GM11168 (cell line): ENCODE measurements at regions not wholly inside any gene's neighbourhood (a gene's known extent, or its start where the extent isn't known, plus 50 kb on each side); places are given as distances from the start of the nearest gene placed in this dataset.

Experiments
- in situ Hi-C: fragments of 300-500 bp; cut with MboI; formaldehyde crosslinking; loops from one replicate; pipeline ENCODE4 v1.12.0; 2022; ENCODE audit warnings: low sequenced_read_pairs; ENCODE audit not compliant: unreplicated experiment

DNA sequence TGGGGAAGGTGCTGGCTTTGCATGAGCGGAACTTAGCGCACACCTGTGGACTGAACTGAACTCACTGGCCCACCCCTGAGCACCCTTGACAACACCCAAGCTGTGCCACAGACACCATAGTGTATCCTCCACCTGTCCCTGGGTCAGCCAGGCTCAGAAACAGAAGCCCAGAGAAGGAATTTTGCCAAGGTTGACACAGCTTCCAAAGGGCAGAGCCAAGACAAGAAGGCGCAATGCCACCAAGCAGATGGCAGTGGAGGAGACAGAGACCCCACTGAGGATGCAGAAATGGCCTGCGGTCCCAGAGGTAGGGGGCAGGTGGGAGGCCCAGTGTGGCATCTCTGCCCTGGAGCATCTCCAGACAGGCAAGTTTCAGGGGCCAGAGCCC lies 169.0 kb downstream of the ENGASE start:
- in situ Hi-C loops: no loop called here

DNA sequence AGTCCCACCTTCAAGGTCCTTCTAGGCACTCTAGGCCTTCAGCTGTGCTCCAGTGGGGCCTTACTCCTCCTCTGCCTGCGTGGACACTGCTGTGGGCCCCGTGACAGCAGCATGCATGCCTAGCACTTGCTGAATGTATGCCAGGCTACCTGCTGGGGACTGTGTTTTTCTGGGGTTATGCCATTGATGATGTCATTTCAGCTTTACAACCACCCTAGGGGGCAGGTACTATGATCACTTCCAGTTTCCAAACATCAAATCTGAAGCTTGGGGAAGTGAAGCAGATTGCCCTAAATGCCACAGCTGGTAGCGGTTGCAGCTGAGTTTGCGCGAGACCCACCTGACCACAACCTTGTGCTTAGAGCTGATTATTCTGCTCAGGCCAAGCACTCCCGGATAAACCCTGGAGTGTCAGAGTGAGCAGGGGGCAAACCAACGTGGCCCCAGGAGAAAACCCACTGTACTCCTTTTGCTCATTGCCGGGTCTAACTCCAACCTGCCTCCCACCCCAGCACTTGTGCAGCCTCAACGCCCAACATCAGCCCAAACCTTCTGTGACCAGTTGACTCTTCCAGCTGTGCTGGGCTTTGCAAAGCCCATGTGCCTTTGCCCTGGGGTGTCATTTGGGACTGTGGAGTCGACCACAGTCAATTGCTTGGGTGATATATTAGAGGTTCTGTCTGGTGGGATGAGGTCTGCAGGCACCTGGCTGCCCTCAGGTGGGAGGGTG lies 168.4 kb downstream of the ENGASE start:
- in situ Hi-C loops: no loop called here

GRCh38 chr17:79242393-79242792 lies 167.8 kb downstream of the ENGASE start:
- in situ Hi-C loops: no loop called here

DNA sequence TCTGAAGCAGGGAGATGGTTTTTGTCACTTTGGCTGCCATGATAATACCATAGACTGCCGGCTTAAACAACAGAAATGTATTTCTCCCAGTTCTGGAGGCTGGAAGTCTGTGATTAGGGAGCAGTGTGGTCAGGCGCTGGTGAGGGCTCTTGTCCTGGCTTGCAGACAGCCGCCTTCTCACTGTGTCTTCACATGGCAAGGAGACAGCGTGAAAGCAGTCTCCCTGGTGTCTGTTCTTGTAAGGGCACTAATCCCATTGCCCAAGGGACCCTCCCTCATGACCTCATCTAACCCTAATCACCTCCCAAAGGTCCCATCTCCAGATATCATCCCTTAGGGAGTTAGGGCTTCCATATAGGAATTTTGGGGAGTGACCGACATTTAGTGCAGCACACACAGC lies 167.0 kb downstream of the ENGASE start:
- in situ Hi-C loops: no loop called here

DNA sequence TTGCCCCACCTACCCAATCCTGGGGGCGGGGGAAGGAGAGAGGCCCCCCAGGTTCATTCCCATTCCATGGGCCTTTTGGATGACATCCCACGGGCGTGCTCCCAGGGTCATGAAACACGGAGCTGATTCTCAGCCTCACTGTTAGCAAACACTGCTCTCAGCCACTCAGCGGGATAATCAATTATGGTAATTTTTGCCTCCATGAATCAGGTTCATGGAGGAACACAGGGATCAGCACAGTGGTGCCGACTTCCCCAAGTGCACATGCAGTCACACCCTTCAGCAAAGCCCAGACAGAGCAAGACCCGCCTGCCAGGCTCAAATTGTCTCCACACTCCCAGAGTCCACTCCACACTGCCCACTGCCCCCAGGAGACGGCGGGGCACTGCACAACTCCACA lies 164.6 kb downstream of the ENGASE start:
- in situ Hi-C loops: no loop called here

DNA sequence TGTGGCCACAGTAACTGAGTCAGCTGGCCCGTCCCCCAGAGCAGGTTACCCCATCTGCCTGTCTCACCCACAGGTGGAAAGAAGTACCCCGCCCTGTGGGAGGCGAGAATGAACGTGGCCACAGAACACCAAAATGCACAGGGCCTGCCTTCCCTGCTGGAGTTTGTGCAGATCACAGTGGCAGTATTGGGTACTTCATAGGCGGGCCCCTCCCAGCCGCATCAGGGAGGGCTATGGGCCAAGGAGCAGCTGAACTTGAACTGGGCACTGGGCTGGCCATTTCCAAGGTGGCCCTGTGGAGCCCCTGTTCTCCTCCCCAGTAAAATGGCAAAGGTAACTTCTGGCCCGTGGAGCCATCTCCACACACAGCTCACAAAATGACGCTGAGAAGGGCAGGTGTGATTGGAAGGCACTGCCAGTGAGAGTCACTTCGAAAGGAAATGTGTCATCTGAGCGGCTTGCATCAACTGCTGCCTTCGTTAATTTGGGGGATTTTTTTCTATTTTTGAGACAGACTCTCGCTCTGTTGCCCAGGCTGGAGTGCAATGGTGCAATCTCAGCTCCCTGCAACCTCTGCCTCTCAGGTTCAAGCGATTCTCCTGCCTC lies 162.9 kb downstream of the ENGASE start:
- in situ Hi-C loops: no loop called here

DNA sequence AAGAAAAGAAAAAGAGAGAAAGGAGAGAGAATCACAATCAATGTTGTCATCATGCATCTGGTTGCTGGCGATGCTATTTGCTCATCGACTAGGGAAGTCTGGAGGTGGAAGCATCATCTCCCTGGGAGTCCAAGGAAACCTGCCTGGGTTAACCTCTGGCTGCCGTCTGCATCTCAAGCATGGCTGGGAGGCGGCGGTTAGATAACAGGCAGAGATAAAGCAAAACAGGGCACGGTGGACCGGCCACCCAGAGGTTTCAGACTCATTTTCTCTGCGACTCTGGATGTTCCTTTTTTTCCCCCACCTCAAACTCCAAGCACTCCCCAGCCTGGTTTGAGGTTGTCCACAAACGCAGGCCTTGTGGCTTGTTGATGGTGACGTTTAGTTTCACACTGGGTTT lies 161.2 kb downstream of the ENGASE start:
- in situ Hi-C loops: no loop called here

- in situ Hi-C loops: no loop called here
Measured at GRCh38 chr17:79233916-79234551, 159.4 kb downstream of the ENGASE start.

- in situ Hi-C loops: no loop called here
Measured at GRCh38 chr17:79232957-79233356, 158.3 kb downstream of the ENGASE start.

GRCh38 chr17:79231766-79232287 lies 157.2 kb downstream of the ENGASE start:
- in situ Hi-C loops: no loop called here

DNA sequence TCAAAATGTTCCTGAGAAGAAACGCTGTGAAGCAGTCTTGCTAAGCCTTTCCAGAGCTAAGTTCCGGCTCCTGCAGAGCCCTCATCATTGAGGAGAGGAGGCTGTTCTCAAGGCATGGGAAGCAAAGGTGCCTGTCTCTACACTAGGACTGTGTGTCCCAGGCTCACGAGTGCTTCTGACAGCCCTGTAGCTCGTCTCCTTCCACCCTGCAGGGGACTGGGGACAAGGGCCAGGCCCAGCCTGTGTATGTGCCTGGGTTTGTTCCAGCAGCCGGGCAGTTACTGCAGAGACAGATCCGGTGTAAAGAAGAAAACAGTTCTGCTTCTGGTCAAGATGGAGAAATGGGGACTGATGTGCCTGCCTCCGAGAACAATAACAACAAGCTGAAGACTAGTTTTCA lies 156.0 kb downstream of the ENGASE start:
- in situ Hi-C loops: no loop called here

DNA sequence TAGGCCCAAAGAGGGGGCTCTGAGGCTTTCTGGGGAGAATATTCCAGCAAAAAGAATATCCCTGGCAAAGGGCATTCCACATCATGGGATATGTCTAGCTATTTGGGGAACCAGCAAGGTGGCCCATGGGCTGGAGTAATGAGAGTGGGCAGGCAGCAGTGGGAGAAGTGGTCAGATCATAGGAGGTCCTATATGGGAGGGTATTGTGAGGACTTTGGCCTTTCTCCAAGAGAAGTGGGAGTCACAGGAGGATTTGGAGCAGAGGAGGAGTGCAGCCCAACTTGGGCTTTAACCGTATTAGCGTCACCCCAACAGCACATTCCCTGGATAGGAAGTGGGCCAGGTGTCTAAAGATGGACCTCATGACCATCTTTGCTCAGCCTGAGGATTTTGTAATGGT lies 151.4 kb downstream of the ENGASE start:
- in situ Hi-C loops: no loop called here

- in situ Hi-C loops: no loop called here
Measured at GRCh38 chr17:79224903-79225302, 150.3 kb downstream of the ENGASE start.

- in situ Hi-C loops: no loop called here
Measured at GRCh38 chr17:79224476-79224875, 149.9 kb downstream of the ENGASE start.

GRCh38 chr17:79223953-79224352 lies 149.3 kb downstream of the ENGASE start:
- in situ Hi-C loops: no loop called here

DNA sequence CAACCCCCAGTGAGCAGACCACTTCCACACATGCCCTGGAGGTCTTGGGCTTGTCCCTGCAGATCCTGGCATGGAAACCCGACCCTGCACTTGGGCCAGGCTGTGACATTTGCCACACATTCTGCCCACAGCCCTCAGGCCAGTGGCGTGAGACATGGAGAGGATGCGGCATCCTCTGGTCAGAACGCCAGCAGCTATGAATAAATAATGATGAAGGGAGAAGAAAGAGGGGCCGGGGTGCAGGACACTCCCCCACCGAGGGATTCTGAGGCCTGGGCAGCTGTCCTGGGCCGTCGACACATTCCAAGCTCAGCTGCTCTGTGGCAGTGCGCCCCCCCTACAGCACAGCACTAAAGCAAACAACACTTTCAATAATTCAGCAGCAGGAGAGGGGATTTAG lies 148.8 kb downstream of the ENGASE start:
- in situ Hi-C loops: no loop called here

DNA sequence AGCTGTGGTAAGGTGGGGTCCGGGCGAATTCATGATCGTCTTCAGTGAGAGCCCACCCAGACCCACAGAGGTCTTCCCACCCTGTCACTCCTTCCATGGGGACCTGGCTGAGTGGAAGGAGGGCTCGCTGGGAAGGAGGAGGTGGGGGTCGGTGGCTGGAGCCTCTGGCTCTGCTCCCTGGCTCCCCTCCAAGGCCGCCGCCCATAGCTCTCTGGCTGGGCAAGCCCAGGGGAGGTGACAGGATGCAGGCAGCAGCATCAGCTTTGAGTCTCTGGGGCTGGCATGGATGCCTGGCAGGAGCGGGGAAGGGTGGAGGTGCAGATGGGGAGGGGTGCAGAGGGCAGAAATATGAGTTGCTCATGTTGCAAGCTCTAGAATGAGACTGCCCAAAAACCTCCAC lies 147.0 kb downstream of the ENGASE start:
- in situ Hi-C loops: no loop called here

- in situ Hi-C loops: no loop called here
Measured at GRCh38 chr17:79220713-79221291, 146.2 kb downstream of the ENGASE start.

- in situ Hi-C loops: no loop called here
Measured at GRCh38 chr17:79220201-79220712, 145.6 kb downstream of the ENGASE start.

- in situ Hi-C loops: no loop called here
Measured at GRCh38 chr17:79219208-79219935, 144.7 kb downstream of the ENGASE start.
